ENCODE measurements at regions not wholly inside any gene's neighbourhood (a gene's known extent, or its start where the extent isn't known, plus 50 kb on each side); places are given as distances from the start of the nearest gene placed in this dataset.

- Histone ChIP-seq H3F3A (ENCODE audit: low read depth) (no peaks in the 10 kb centered on the region), H3K79me2 (ENCODE audit: insufficient read depth, low read length) (no peaks in the 10 kb centered on the region), H3K36me3 (ENCODE audit: insufficient read depth, low read length) (no peaks in the 10 kb centered on the region), H3K9ac (ENCODE audit: low read depth, low read length, poor library complexity, severe bottlenecking) (no peak overlapping the region), H3K4me3 (ENCODE audit: low read length, poor library complexity, severe bottlenecking) (no peak overlapping the region), H3K27me3 (ENCODE audit: insufficient read depth, low read length, poor library complexity, severe bottlenecking) (no peaks in the 10 kb centered on the region), H2AFZ (ENCODE audit: low read length) (no peak overlapping the region), H3K4me2 (ENCODE audit: low read depth, low read length, poor library complexity, severe bottlenecking) (no peak overlapping the region), H3K4me1 (ENCODE audit: insufficient read depth, low read length, poor library complexity, severe bottlenecking) (no peaks in the 10 kb centered on the region), H3K9me2 (replicated peaks; ENCODE audit: low read depth, low read length) (no peaks in the 10 kb centered on the region), H4K20me1 (ENCODE audit: insufficient read depth, low read length, poor library complexity, severe bottlenecking) (no peaks in the 10 kb centered on the region), H3K9me3 (ENCODE audit: insufficient read depth, low read depth, low read length) (no peaks in the 10 kb centered on the region)
- TF ChIP-seq EZH2phosphoT487 (IDR thresholded peaks at IDR 0.05; ENCODE audit: borderline replicate concordance) (no peak), CTCF (conservative IDR thresholded peaks at IDR 0.05; ENCODE audit: low read length) (no peak)
These were observed 1510.9 kb downstream of the KCNT2 start for GRCh38 chr1:195097316-195097715.

- Histone ChIP-seq H3K4me2 (ENCODE audit: low read depth, low read length, poor library complexity, severe bottlenecking) (no peak overlapping the region), H3K9me3 (ENCODE audit: insufficient read depth, low read depth, low read length) (no peaks in the 10 kb centered on the region), H3K9ac (ENCODE audit: low read depth, low read length, poor library complexity, severe bottlenecking) (no peak overlapping the region), H3K4me1 (ENCODE audit: insufficient read depth, low read length, poor library complexity, severe bottlenecking) (no peaks in the 10 kb centered on the region), H3K36me3 (ENCODE audit: insufficient read depth, low read length) (no peaks in the 10 kb centered on the region), H3K79me2 (ENCODE audit: insufficient read depth, low read length) (no peaks in the 10 kb centered on the region), H4K20me1 (ENCODE audit: insufficient read depth, low read length, poor library complexity, severe bottlenecking) (no peaks in the 10 kb centered on the region), H3F3A (ENCODE audit: low read depth) (no peaks in the 10 kb centered on the region), H3K4me3 (ENCODE audit: low read length, poor library complexity, severe bottlenecking) (no peak overlapping the region), H2AFZ (ENCODE audit: low read length) (no peak overlapping the region), H3K27me3 (ENCODE audit: insufficient read depth, low read length, poor library complexity, severe bottlenecking) (no peaks in the 10 kb centered on the region), H3K9me2 (replicated peaks; ENCODE audit: low read depth, low read length) (0 out of 2 replicates have a peak, but pooled peaks cover 3% of the 10 kb centered on the region)
- no peak for TF ChIP-seq CTCF (conservative IDR thresholded peaks at IDR 0.05; ENCODE audit: low read length)
- TF ChIP-seq EZH2phosphoT487 (IDR thresholded peaks at IDR 0.05; ENCODE audit: borderline replicate concordance), result no peak
These were observed 1512.2 kb downstream of the KCNT2 start for GRCh38 chr1:195096051-195096521.

GRCh38 chr1:195085196-195085595 is 1523.0 kb downstream of the KCNT2 start:
- Histone ChIP-seq H3K9me3 (ENCODE audit: insufficient read depth, low read depth, low read length) (no peaks in the 10 kb centered on the region), H3K36me3 (ENCODE audit: insufficient read depth, low read length) (no peaks in the 10 kb centered on the region), H4K20me1 (ENCODE audit: insufficient read depth, low read length, poor library complexity, severe bottlenecking) (no peaks in the 10 kb centered on the region), H3K4me2 (ENCODE audit: low read depth, low read length, poor library complexity, severe bottlenecking) (no peak overlapping the region), H3K27me3 (ENCODE audit: insufficient read depth, low read length, poor library complexity, severe bottlenecking) (no peaks in the 10 kb centered on the region), H3K9ac (ENCODE audit: low read depth, low read length, poor library complexity, severe bottlenecking) (no peak overlapping the region), H2AFZ (ENCODE audit: low read length) (no peak overlapping the region), H3K4me1 (ENCODE audit: insufficient read depth, low read length, poor library complexity, severe bottlenecking) (no peaks in the 10 kb centered on the region), H3K4me3 (ENCODE audit: low read length, poor library complexity, severe bottlenecking) (no peak overlapping the region), H3K9me2 (replicated peaks; ENCODE audit: low read depth, low read length) (no peaks in the 10 kb centered on the region), H3F3A (ENCODE audit: low read depth) (no peaks in the 10 kb centered on the region), H3K79me2 (ENCODE audit: insufficient read depth, low read length) (no peaks in the 10 kb centered on the region)
- TF ChIP-seq EZH2phosphoT487 (IDR thresholded peaks at IDR 0.05; ENCODE audit: borderline replicate concordance) (no peak), CTCF (conservative IDR thresholded peaks at IDR 0.05; ENCODE audit: low read length) (no peak)

Measured in Loucy (cell line).